Trophoblast cell (in vitro differentiated cells and primary cell): ENCODE measurements at regions not wholly inside any gene's neighbourhood (a gene's known extent, or its start where the extent isn't known, plus 50 kb on each side); places are given as distances from the start of the nearest gene placed in this dataset.

ENCODE experiments used
- DNase-seq, 2 donors: peaks; one replicate each; pipeline ENCODE4 v3.0.0-alpha.2; 2016
- H2AFZ ChIP-seq: 2 replicates; pipeline ENCODE4 v1.6.1; 2013; ENCODE audit warnings: low read length, moderate library complexity, mild to moderate bottlenecking; ENCODE audit not compliant: insufficient read depth, poor library complexity
- H2AK5ac ChIP-seq: 2 replicates; pipeline ENCODE4 v1.6.1; 2013; ENCODE audit warnings: mild to moderate bottlenecking, low read length
- H2BK120ac ChIP-seq: 2 replicates; pipeline ENCODE4 v1.6.1; 2013; ENCODE audit warnings: low read length, mild to moderate bottlenecking, moderate library complexity; ENCODE audit not compliant: insufficient read depth, poor library complexity
- H2BK12ac ChIP-seq: 2 replicates; pipeline ENCODE4 v1.6.1; 2013; ENCODE audit warnings: mild to moderate bottlenecking, low read length, moderate library complexity
- H2BK5ac ChIP-seq: 2 replicates; pipeline ENCODE4 v1.6.1; 2013; ENCODE audit warnings: low read length, low read depth, moderate library complexity, mild to moderate bottlenecking; ENCODE audit not compliant: poor library complexity
- H3K14ac ChIP-seq: 2 replicates; pipeline ENCODE4 v1.6.1; 2013; ENCODE audit warnings: mild to moderate bottlenecking, low read length
- H3K18ac ChIP-seq: 2 replicates; pipeline ENCODE4 v1.6.1; 2013; ENCODE audit warnings: mild to moderate bottlenecking, low read length
- H3K23ac ChIP-seq: 2 replicates; pipeline ENCODE4 v1.6.1; 2013; ENCODE audit warnings: low read length
- H3K27ac ChIP-seq: 2 replicates; pipeline ENCODE4 v1.5.1; 2013; ENCODE audit warnings: low read depth, mild to moderate bottlenecking, inconsistent platforms, low read length, moderate library complexity
- H3K27me3 ChIP-seq: 2 replicates; pipeline ENCODE4 v1.6.1; 2013; ENCODE audit warnings: inconsistent platforms, mild to moderate bottlenecking, low read length, moderate library complexity; ENCODE audit not compliant: insufficient read depth
- H3K36me3 ChIP-seq, 2 experiments: 1 replicate in 1 of 2; 2 replicates in 1 of 2; pipeline ENCODE4 v1.6.1; 2013; ENCODE audit warnings: low read length in 2 of 2, mild to moderate bottlenecking in 2 of 2, moderate library complexity in 1 of 2; ENCODE audit not compliant: insufficient read depth in 2 of 2, control insufficient read depth in 1 of 2
- H3K4ac ChIP-seq: 2 replicates; pipeline ENCODE4 v1.6.1; 2013; ENCODE audit warnings: low read depth, mild to moderate bottlenecking, low read length, moderate library complexity
- H3K4me1 ChIP-seq, 2 experiments: 1 replicate in 1 of 2; 2 replicates in 1 of 2; pipeline ENCODE4 v1.6.1; 2013; ENCODE audit warnings: low read length in 2 of 2, mild to moderate bottlenecking in 2 of 2, moderate library complexity in 1 of 2; ENCODE audit not compliant: insufficient read depth in 2 of 2, control insufficient read depth in 1 of 2
- H3K4me2 ChIP-seq: 2 replicates; pipeline ENCODE4 v1.6.1; 2013; ENCODE audit warnings: inconsistent platforms, mild to moderate bottlenecking, low read length, moderate library complexity
- H3K4me3 ChIP-seq: 2 replicates; pipeline ENCODE4 v1.5.1; 2013; ENCODE audit warnings: mild to moderate bottlenecking, low read depth, low read length, inconsistent platforms
- H3K79me1 ChIP-seq: one replicate; pipeline ENCODE4 v1.6.1; 2013; ENCODE audit warnings: low read length
- H3K79me2 ChIP-seq: 2 replicates; pipeline ENCODE4 v1.6.1; 2013; ENCODE audit warnings: low read length, mild to moderate bottlenecking; ENCODE audit not compliant: control insufficient read depth, insufficient read depth, poor library complexity
- H3K9ac ChIP-seq: 2 replicates; pipeline ENCODE4 v1.6.1; 2013; ENCODE audit warnings: mild to moderate bottlenecking, low read length
- H3K9me3 ChIP-seq: 2 replicates; pipeline ENCODE4 v1.6.1; 2013; ENCODE audit warnings: low read depth, mild to moderate bottlenecking, control low read depth, inconsistent platforms, low read length; ENCODE audit not compliant: insufficient read depth
- H4K12ac ChIP-seq: 2 replicates; pipeline ENCODE4 v1.6.1; 2013; ENCODE audit warnings: low read depth, mild to moderate bottlenecking, low read length, moderate library complexity
- H4K8ac ChIP-seq: 2 replicates; pipeline ENCODE4 v1.6.1; 2013; ENCODE audit warnings: low read depth, mild to moderate bottlenecking, low read length, moderate library complexity
- H4K91ac ChIP-seq: one replicate; pipeline ENCODE4 v1.6.1; 2013; ENCODE audit warnings: low read depth, mild to moderate bottlenecking, low read length, moderate library complexity
- WGBS: extraction: QIAGEN DNeasy Blood & Tissue Kit; methylation state at CpG from one replicate; pipeline ENCODE4 v1.1.7; 2013; ENCODE audit warnings: missing lambda C conversion rate; ENCODE audit not compliant: insufficient read length, insufficient coverage; ENCODE audit errors: extremely low coverage; 5-methylcytosine and 5-hydroxymethylcytosine counted together

DNA sequence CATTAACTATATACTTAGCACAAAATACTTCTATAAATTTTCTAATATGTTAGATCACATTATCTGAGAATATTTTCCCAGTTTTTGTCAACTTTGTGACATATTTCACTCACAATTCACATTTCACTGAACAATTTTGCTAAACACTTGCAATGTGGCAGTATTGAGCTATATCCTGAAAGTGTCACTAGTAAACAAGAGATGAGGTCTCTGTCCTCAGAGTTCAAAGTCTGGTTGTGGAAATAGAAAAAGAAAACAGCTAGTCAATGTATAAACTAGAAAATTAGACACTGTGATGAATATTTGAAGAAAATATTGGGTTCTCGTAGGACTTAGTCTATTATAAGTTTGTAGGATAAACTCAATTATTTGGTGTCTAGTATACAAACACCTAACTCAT, 87.4 kb upstream of the CHORDC1 start:
- no peak overlapping the region for H3K4ac ChIP-seq
- no peak overlapping the region for H4K8ac ChIP-seq
- H4K12ac ChIP-seq, result no peak overlapping the region
- no peak overlapping the region for H2AFZ ChIP-seq
- no peak overlapping the region for H3K18ac ChIP-seq
- no peak overlapping the region for H3K14ac ChIP-seq
- H3K4me1 ChIP-seq, result no peaks in the 10 kb centered on the region
- DNase-seq, result no peak
- H3K4me3 ChIP-seq, result no peak overlapping the region
- H2BK120ac ChIP-seq, result no peak overlapping the region
- H2BK5ac ChIP-seq, result no peak overlapping the region
- H3K4me2 ChIP-seq, result no peak overlapping the region
- no peaks in the 10 kb centered on the region for H3K9me3 ChIP-seq
- no peaks in the 10 kb centered on the region for H3K36me3 ChIP-seq
- no peak overlapping the region for H3K9ac ChIP-seq
- H3K79me1 ChIP-seq, result no peaks in the 10 kb centered on the region
- no peaks in the 10 kb centered on the region for H3K79me2 ChIP-seq
- no peaks in the 10 kb centered on the region for H3K27me3 ChIP-seq
- H3K27ac ChIP-seq, result no peak overlapping the region
- WGBS, result no CpG with 5 or more reads among the region's 1 CpG
- no peak overlapping the region for H3K23ac ChIP-seq
- no peak overlapping the region for H4K91ac ChIP-seq
- H2BK12ac ChIP-seq, result no peak overlapping the region
- H2AK5ac ChIP-seq, result no peak overlapping the region

DNA sequence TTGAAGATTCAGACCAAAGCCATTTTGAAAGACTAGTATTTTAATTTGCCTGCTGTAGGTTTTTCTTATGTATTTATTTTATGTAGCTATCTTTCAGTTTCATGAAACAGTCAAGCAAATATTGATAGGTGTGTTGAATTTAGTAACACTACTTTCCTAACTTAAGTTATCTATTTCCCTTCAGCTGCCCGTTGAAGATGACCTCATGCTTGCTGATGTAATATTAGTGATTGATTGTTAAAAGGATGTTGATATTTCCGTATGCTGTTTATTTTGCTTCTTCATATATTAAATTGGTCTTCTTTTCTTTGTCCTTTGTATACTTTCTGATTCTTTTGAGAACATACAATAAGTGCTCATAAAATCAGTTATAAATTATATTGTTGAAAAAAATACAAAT, 86.8 kb upstream of the CHORDC1 start:
- no peak overlapping the region for H2BK12ac ChIP-seq
- H2BK5ac ChIP-seq, result no peak overlapping the region
- no peak overlapping the region for H3K14ac ChIP-seq
- no peak overlapping the region for H3K23ac ChIP-seq
- no peaks in the 10 kb centered on the region for H3K9me3 ChIP-seq
- H3K27ac ChIP-seq, result no peak overlapping the region
- no peaks in the 10 kb centered on the region for H3K27me3 ChIP-seq
- H3K79me2 ChIP-seq, result no peaks in the 10 kb centered on the region
- no peak overlapping the region for H2AK5ac ChIP-seq
- H4K8ac ChIP-seq, result no peak overlapping the region
- no peak overlapping the region for H3K4me2 ChIP-seq
- H2AFZ ChIP-seq, result no peak overlapping the region
- no peaks in the 10 kb centered on the region for H3K4me1 ChIP-seq
- DNase-seq, result no peak
- H2BK120ac ChIP-seq, result no peak overlapping the region
- H3K4me3 ChIP-seq, result no peak overlapping the region
- H3K18ac ChIP-seq, result no peak overlapping the region
- no peak overlapping the region for H3K9ac ChIP-seq
- no peak overlapping the region for H4K91ac ChIP-seq
- no peaks in the 10 kb centered on the region for H3K36me3 ChIP-seq
- no peak overlapping the region for H4K12ac ChIP-seq
- no CpG with 5 or more reads among the region's 2 CpGs for WGBS
- no peaks in the 10 kb centered on the region for H3K79me1 ChIP-seq
- no peak overlapping the region for H3K4ac ChIP-seq

DNA sequence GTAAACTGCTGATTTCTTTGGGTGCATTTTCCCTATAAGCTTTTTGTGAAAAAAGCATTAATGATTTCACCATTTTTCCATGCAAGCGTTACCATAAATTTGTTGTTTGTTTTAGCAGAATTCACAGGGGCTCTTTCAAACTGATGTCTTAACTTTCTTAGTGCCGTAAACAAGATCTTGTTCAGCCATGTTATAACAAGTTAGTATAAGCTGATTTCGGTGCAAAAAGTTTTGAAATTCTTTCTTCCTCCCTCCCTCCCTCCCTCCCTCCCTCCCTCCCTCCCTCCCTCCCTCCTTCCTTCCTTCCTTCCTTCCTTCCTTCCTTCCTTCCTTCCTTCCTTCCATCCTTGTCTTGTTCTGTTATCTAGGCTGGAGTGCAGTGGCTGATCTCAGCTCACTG, 71.7 kb upstream of the CHORDC1 start:
- H4K8ac ChIP-seq, result no peak overlapping the region
- no CpG with 5 or more reads among the region's 3 CpGs for WGBS
- H3K23ac ChIP-seq, result no peak overlapping the region
- H3K79me2 ChIP-seq, result no peaks in the 10 kb centered on the region
- H2AK5ac ChIP-seq, result no peak overlapping the region
- H3K79me1 ChIP-seq, result no peaks in the 10 kb centered on the region
- no peak overlapping the region for H3K4me3 ChIP-seq
- no peak overlapping the region for H4K91ac ChIP-seq
- no peak overlapping the region for H2BK120ac ChIP-seq
- DNase-seq, result no peak
- no peak overlapping the region for H3K9ac ChIP-seq
- H3K36me3 ChIP-seq, result no peaks in the 10 kb centered on the region
- H3K14ac ChIP-seq, result no peak overlapping the region
- H3K18ac ChIP-seq, result no peak overlapping the region
- H3K27ac ChIP-seq, result no peak overlapping the region
- no peak overlapping the region for H2BK5ac ChIP-seq
- H4K12ac ChIP-seq, result no peak overlapping the region
- H3K4me2 ChIP-seq, result no peak overlapping the region
- H3K4ac ChIP-seq, result no peak overlapping the region
- no peak overlapping the region for H2BK12ac ChIP-seq
- no peaks in the 10 kb centered on the region for H3K9me3 ChIP-seq
- H2AFZ ChIP-seq, result no peak overlapping the region
- H3K4me1 ChIP-seq, result no peaks in the 10 kb centered on the region
- H3K27me3 ChIP-seq, result no peaks in the 10 kb centered on the region

DNA sequence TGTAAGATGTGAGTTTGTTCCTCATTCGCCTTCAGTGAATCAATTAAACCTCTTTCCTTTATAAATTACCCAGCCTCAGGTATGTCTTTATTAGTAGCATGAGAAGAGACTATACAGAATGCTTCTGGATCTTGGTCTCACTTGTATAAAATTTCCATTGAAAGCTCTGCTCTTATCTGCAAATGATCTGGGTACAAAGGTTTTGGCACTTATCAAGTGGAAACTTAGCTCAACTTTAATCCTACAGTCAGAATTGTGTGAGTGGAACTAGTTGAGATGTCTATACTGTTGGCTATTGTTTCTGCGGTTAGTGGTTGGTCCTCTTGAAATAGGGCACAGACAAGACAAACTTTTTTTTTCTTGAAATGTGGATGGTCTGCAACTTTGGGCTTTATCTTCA, 71.2 kb upstream of the CHORDC1 start:
- Histone ChIP-seq H3K27me3 (no peaks in the 10 kb centered on the region), H3K23ac (no peak overlapping the region), H3K27ac (no peak overlapping the region), H2AK5ac (no peak overlapping the region), H3K9me3 (no peaks in the 10 kb centered on the region), H3K18ac (no peak overlapping the region), H3K79me1 (no peaks in the 10 kb centered on the region), H3K4me2 (no peak overlapping the region), H4K8ac (no peak overlapping the region), H3K79me2 (no peaks in the 10 kb centered on the region), H3K9ac (no peak overlapping the region), H4K12ac (no peak overlapping the region), H4K91ac (no peak overlapping the region), H2BK120ac (no peak overlapping the region), H3K4ac (no peak overlapping the region), H2BK5ac (no peak overlapping the region), H3K14ac (no peak overlapping the region), H2AFZ (no peak overlapping the region), H2BK12ac (no peak overlapping the region), H3K4me3 (no peak overlapping the region), H3K4me1 (no peaks in the 10 kb centered on the region), H3K36me3 (no peaks in the 10 kb centered on the region)
- no peak for DNase-seq
- WGBS, result no CpG with 5 or more reads among the region's 2 CpGs
